ENCODE measurements at regions not wholly inside any gene's neighbourhood (a gene's known extent, or its start where the extent isn't known, plus 50 kb on each side); places are given as distances from the start of the nearest gene placed in this dataset.

DNA sequence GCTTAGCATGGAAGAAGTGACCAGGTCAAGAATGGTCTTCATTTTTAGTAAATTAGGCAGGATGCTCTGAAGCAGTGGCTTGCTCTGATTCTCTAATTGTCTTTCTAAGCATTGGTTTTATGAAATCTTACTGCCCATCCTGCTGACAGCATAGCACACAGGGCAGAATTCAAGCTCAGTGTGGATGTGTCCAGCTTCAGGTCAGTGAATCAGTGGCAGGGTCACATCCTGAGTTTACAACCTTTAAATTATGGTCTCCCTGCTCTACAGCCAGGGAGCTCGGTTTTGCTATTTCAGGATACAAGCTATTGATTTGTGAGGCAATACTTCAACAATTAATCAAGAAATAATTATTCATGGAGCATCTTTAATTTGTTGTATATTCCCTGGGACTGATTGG is 202.3 kb upstream of the RXFP2 start:
- dilution Hi-C loops (cut with MboI; ENCODE audit: extremely low pct_ligation_motif_present, low sequenced_read_pairs) (no loop called here), intact Hi-C loops (cut with micrococcal nuclease) (no loop called here)
- Histone ChIP-seq H3K27me3 (ENCODE audit: control insufficient read depth in 2 of 2, insufficient read depth in 2 of 2, low read length in 2 of 2) (peaks cover 5 to 19% of the 10 kb centered on the region in 2 experiments), H3K9me1 (replicated peaks; ENCODE audit: control insufficient read depth, extremely low read depth, insufficient read depth, low read length) (no peaks in the 10 kb centered on the region), H3K36me3 (ENCODE audit: control insufficient read depth in 2 of 2, extremely low read depth in 1 of 2, insufficient read depth in 2 of 2, low read length in 2 of 2) (no peaks in the 10 kb centered on the region), H3K79me2 (ENCODE audit: control insufficient read depth, insufficient read depth, low read length) (no peaks in the 10 kb centered on the region), H3K4me1 (ENCODE audit: control insufficient read depth, extremely low read depth, insufficient read depth, low read length) (peaks cover 5% of the 10 kb centered on the region), H3K27ac (ENCODE audit: insufficient read depth, low read depth, low read length) (no peak overlapping the region), H3K9me3 (replicated peaks; ENCODE audit: control insufficient read depth, insufficient read depth, low read length) (no peaks in the 10 kb centered on the region), H2AFZ (ENCODE audit: low read depth, low read length) (no peak overlapping the region), H3K9ac (replicated peaks; ENCODE audit: extremely low read depth, insufficient read depth, low read length) (no peak overlapping the region), H3K4me3 (replicated peaks in 1 of 3; ENCODE audit: insufficient read depth in 1 of 3, low read depth in 1 of 3, low read length in 3 of 3) (no peak overlapping the region), H3K4me2 (ENCODE audit: insufficient read depth, low read length) (no peak overlapping the region), H4K20me1 (replicated peaks; ENCODE audit: control insufficient read depth, extremely low read depth, insufficient read depth, low read length) (no peaks in the 10 kb centered on the region)
- POLR2A ChIA-PET: no interaction called here
- DNase-seq (ENCODE audit: low read depth, low spot score): no peak
- CTCF ChIA-PET: interaction anchor here (0.9 to 4.2 kb wide), 31 partner anchors 10 to 300 kb away, joined by 3 to 323 read pairs (median 11); partner anchors contain the start of gene RXFP2
- no peak for FAIRE-seq
- BruUV-seq (replicated peaks): no TSS peak
- no peak for TF ChIP-seq POLR2AphosphoS5 (IDR thresholded peaks at IDR 0.05; ENCODE audit: insufficient read depth, low read depth, low read length)
- TF ChIP-seq JUN (IDR thresholded peaks at IDR 0.05; ENCODE audit: borderline replicate concordance, insufficient read depth, insufficient read length, low read depth): no peak
- TF ChIP-seq FOS (IDR thresholded peaks at IDR 0.05; ENCODE audit: borderline replicate concordance, insufficient read depth, low read length): no peak
- no peak for TF ChIP-seq GATA2 (IDR thresholded peaks at IDR 0.05; ENCODE audit: insufficient read depth, insufficient read length, low read depth, low read length)
- TF ChIP-seq EZH2 (IDR thresholded peaks at IDR 0.05; ENCODE audit: borderline replicate concordance, low read depth, low read length, severe bottlenecking): no peak
- TF ChIP-seq CTCF (IDR thresholded peaks at IDR 0.05; ENCODE audit: extremely low read depth in 1 of 2, insufficient read depth in 1 of 2, low read depth in 1 of 2, low read length in 2 of 2): no peak

All from endothelial cell of umbilical vein (primary cell).